NCI-H446 (cell line): ENCODE measurements at regions not wholly inside any gene's neighbourhood (a gene's known extent, or its start where the extent isn't known, plus 50 kb on each side); places are given as distances from the start of the nearest gene placed in this dataset.
A peak's percentile ranks its signal among the peaks of the same experiment; 100 is the strongest.

Experiments
- DNase-seq, 2 experiments: peaks; one replicate each; lab custom pipeline; 2025; lab: John Stamatoyannopoulos, UW

DNA sequence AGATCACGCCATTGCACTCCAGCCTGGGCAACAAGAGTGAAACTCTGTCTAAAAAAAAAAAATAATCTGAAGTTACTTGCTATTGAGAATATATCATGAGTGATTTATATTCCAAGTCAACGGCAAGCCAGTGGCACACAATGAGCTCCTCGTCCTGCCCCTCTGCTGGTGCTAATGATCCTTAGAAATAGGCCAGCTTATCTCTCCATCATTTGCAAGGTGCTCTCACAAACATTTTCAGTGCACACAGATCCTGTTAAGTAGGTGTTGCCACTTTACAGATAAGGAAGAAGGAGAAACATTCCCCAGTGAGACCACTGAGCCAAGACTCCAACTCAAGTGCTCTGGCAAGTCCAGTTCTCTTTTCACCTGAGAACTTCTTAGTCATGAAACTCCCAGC lies 91.3 kb upstream of the GPR45 start:
- no peak for DNase-seq

DNA sequence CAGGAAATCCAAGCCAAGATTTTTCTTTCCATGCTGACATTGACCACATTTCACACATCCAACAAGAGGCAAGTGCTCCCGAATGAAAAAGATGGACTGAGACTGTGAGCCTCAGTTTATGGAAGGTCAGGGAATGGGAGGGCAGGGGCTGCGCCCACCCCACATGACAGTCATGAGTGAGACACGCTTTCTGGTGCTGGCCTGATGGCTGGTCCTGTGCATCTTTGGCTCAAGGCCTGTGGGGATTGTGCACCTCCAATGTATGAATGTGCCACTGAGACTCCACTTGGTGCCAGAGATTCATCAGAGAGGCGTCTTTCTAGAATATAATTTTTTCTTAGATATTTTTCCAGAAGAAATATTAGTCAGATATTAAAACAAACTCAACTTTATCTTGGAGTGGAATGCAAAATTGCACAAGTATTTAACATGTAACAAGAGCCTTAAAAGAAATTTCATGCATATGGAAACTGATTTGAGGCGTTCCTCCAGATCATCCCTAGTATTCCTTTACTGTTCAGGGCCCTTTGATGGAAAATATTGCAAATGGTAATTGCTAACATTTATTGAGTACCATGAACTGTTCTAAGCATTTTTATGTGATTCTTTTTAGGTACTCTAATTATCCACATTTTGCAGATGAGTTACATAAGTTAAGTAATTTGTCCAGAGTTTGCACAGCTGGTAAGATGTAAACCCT lies 87.3 kb upstream of the GPR45 start:
- DNase-seq, result no peak

DNA sequence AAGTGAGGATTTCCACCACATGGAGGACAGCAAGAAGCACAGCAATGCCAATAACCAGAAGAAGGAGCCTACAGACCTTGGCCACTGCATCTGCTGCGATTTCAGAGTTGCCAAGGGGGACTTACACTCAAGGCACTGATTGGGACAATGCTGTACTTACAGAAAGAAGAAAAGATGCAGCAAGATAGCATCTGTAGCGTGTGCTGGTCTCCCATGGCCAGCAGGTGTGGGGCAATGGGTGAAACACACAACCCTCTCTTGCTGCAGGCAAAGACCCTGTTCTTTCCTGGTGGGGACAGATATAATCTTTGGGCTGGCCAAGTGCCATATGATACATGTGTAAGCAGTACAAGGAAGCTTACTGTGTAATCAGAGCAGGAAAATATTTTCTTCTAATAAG lies 85.4 kb upstream of the GPR45 start:
- DNase-seq, result no peak

DNA sequence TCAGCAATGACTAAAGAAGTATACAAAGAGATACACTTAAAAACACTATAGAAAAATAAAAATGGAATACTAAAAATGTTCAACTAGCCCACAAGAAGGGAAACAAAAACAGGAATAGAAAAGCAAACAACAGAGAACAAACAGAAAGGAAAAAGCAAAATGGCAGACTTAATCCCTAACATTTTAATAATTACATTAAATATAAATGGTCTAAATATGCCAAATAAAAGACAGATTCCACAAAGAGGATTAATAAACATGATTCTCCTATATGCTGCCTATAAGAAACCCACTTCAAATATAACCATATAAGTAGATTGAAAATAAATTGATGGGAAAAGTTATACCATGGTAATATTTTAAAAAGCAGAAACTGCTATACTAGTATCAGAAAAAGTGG lies 83.5 kb upstream of the GPR45 start:
- no peak for DNase-seq

DNA sequence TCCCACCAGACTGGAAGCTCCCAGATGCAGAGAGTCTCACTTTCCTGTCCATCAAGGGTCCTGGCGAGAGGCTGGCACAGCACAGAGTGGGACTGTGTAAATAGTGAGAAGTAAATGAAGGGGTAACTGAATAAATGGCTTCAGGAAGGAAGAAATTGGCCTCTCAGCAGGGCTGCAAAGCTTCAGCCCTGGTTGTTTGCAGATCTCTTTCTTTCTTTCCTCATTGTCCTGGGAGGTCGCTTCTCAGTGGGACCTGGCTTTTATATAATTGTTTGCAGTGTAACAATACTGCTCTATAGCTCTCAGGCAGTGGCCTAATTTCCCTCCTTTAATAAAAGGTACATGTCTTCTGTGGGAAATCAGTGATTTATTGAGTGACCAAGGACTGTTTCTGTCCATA lies 74.9 kb upstream of the GPR45 start:
- DNase-seq, result no peak

DNA sequence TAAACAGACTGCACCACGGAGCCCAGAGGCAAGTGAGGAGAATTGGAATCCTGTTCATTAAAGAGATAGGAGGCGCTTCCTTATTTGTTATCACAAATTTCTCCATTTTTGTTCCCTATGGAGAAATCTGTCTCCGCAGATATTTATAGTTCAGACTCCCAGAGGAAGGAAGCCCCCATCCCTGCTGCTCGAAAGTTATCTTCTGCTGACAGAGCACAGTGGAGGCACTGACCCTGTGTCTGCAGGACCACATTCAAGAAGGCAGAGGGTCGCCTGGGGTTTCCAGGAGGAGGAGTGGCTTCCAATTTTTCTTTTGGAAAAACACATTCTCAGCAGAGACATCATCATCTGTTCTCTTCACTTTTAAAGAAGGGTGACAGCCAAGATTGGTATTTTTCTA lies 73.0 kb upstream of the GPR45 start:
- DNase-seq, result no peak

DNA sequence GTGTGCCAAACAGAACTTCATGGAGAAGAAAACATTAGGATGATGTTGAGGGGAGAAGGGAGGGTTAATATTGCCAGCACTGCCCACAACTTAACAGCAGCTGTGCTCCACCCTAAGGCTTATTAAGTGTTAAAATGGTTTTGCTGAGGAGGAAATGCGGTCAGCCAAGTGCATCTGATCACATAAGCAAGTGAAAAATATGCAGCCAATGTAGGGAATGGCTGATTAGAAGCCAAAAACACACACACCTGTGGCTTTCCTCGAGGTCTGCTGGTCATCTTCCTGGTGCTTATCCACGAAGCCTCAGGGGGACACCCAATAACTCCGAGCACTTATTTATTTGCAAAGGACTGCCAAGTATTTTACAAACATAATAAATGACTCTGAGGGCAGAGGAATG lies 66.3 kb upstream of the GPR45 start:
- no peak for DNase-seq

DNA sequence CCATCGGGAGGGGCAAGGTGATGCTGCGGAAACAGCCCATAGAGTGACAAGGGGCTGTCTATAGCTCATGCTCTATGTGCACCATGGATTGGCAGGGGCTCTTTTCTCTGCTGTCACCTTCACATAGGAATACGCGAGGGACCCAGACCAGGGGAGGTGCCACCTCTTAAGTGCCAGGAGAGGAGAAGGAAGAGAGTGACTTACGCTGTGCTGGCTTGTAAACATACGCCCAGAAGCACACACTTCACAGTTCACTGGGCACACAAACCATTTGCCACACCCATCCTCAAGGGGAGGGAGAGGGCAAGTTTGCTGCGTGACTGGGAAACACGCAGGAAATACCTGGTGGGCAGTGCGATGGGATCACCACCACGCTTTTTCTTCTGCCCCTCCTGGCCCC lies 65.1 kb upstream of the GPR45 start:
- no peak for DNase-seq

DNA sequence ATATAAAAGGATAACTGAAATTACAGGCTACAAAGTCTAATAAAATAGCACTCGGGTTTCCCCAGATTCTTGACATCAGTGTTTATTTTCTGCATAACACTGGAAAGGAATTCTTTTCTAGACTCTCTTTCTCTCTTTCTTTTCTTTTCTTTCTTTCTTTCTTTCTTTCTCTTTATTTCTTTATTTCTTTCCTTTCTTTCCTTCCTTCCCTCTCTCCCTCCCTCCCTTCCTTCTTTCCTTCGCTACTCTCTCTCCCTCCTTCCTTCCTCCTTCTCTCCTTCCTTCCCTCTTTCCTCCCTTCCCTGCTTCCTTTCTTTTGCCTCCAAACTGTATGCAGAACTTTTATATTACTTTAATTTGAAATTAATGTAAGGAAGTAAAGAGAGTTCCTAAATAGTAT lies 64.5 kb upstream of the GPR45 start:
- no peak for DNase-seq

DNA sequence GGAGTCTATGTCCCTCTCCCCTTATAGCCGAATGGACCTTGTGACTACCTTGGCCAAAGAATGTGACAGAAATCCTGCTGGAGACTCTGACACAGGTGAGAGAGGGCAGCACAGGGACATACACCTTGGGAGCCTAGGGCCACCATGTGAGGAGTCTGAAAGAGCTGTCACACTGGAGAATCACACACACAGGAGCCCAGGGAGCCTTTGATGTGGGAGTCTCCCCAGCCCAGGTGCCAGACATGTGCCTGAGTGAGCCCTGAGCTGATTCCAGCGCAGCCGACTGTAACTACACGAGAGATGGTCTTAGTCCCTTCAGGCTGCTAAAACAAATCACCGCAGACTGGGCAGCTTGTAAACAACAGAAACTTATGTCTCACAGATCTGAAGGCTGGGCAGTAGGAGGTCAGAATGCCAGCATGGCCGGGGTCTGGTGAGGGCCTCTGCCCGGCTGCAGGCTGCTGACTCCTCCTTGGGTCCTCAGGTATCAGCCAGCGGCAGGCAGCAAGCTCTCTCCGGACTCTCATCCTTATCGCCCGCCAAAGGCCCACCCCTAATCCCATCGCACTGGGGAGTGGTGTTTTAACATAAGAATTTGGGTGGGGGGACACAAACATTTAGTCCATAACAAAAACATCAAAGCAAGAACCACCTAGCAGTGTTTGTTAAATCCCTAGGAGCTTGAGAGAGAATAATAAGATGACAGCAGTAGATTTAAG lies 63.8 kb upstream of the GPR45 start:
- no peak for DNase-seq

DNA sequence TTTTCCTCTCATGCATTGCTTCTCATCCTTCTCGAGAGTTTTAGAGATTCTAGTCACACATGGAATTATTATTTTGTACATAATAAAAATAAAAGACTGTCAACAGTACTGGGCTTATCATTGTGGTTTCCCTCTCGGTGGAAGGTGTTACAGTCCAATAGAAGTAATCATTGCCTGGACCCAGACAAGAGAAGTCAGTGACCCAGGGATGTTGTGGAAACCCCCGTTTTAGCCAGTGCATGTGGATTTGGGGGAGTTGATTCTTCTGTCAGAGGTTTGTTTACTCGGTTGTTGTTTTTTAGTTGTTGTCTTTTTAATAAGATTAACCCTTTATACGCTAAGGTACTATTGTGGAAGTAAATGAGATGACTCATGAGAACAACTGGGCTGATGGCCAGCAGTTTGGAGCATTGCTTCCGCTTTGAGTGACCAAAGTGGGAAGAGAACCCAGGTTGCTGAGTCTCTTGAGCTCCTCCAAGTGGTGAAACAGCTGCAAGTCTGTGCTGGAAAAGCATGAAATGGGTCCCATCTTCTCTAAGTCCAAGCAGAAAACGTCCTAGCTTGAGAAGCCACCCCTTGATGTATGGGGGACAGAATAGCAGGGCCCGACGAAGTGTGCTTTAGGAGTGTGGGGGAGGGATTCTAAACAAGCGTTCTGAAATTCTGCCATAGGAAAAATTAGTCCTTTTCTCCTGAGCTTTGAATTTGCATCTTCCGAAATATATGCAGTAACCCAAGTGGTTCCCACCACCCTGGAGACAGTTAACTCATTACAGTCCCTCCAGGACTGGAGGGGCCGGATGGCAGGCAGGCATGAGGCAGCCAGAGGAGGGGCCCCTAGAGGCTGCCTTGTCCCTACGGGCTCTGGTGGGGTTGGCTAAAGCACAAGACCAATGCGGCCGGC lies 61.8 kb upstream of the GPR45 start:
- DNase-seq, result peak in 1 of 2 experiments; percentile 60

DNA sequence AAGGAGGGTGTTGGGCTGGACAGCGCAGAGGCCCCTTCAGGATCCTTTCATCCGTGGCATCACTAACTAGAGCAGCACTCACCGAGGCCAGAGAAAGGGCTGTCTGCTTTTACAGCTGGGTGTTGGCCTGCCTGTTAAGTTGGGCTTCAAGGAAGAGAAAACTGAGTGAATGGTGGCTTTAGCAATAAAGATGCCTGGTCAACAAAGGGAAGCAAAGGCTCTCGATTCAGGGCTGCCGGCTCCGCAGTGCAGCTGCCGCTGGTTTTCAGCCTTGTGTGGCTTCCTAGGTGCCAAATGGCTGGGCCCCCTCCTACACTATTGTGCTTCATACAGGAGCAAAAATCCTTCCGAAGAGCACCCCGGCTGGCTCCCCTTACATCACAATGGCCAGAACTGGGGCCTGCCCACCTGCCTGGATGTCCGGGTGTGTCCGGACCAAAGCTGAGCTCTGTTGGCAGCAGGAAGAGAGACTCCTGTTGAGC lies 61.0 kb upstream of the GPR45 start:
- no peak for DNase-seq

DNA sequence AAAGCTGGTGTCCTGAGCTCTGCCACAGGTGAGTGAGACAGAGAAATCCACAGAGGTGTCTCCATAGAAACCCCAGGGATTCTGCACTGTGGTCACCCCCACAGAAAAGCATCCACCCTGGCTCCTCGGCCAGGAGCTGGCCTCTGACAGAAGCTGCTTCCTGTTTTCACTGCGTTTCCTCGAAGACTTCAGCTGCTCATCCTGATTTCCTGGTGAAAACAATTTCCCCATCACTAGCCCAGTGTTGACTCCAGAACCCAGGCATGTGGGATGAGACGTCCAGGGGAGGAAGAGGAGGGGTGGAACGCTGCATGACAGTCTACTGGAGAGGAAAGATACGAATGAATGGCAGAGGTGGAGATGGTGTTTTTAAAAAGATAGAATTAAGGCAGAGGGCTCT lies 60.3 kb upstream of the GPR45 start:
- DNase-seq, result no peak

DNA sequence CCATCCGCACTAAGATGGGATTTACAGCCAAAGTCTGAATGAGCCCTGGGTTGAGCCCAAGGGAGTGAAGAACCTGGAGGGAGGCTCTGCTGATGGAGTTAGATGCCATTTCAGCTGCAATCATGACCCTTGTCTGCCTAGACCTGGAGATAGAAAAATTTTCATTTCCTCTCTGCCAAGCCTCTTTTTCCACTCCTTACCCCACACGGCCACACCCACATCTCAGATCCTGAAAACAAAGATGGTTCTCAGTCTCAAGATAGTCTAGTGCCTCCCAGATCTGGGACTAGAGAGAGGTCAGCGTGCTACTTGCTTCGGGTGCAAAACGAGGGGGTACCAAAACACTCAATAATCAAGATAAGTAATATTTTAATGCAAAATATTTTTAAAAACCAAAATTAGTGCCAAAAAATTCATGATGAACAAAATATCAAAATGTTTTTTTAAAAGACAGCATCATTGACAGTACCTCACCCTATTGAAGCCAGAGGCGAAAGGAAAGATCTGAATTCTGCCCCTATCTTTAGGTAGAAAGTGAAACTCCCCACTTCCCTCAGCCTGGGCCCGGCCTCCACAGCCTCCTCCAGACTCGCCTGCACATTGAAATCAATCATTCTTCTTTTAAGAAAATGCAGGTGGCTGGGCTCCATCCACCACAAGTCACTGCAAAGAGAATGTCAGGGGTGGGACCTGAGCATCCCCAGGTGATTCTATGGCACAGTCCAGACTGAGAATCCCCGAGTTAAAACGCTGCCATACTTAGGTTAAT lies 57.8 kb upstream of the GPR45 start:
- DNase-seq, result no peak

DNA sequence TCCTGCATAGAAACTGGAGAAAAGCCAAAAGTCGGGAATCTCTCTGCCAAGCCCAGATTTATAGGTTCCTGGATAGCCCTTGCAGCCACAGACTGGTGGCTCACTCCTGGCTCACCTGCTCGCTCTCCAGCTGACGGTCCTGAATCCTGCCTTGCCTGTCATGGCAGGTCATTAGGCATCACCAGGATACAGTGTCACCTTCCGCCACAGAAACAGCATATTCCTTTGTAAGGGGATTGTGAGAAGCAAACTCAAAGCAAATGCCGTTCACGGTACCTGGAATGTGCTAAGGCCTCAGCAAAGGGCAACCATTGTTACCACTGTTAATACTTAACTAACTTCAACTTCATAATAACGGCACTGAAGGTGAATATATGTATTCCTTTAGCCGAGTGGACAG lies 57.1 kb upstream of the GPR45 start:
- DNase-seq, result no peak

DNA sequence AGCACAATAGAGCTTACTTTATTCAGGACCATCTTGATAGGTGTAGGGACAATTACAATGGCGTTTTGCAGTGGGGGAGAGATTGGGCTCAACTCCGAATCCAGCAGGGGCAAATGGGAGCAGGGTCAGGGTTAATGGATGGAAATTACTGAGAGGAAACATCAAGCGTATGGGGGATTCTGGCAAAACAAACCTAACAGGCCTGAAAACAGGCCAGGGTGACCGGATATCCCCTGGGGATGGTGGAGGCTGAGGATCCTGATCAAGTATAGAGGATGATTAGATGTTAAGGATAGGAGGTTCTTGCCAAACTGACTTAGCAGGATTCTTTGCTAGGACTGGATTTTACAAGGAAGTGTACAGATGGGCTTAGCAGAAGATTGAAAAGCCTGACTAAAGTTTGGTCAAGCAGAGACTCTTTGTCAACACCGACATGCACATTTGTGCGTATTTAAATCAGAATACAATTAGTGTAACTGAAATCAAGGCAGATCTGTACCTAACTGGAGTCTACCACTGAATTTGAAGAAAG lies 54.5 kb upstream of the GPR45 start:
- no peak for DNase-seq

DNA sequence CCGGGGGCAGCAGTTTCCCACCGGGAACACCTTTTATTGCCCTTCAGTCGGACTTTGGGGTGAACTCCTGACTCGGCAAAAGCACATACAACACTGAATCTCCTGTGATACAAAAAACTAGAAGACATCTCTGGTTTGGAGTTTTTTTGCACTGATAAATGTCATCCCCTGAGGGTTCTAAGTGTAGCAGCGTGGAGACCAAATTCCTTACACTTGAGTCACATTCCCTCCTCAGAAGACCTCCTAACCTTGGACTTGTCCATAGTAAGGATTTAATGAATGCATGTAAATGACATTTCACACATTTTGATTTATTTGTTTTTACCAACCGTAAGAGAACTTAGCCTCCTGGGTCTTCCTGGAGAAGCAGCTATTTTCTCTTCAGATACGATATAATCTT lies 54.0 kb upstream of the GPR45 start:
- DNase-seq, result no peak

DNA sequence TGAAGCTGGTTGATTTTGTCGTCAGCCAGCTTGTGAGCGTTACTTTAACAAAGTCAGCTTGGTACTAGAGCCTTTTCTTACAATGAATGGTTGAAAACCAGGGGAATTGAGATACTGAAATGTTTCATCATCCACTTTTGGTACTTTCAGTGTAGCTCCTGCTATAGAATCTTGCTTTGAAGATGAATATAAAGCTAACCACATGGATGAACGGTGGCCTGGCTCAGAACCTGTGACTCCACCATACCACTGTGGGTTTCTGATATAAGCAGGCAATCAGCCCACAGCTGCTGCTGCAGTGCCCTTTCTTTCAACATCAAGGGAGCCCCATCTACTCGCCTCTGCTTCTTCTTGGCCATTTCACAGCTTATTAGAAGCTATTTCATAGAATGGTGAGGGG lies 53.2 kb upstream of the GPR45 start:
- DNase-seq, result no peak
